ENCODE measurements at regions not wholly inside any gene's neighbourhood (a gene's known extent, or its start where the extent isn't known, plus 50 kb on each side); places are given as distances from the start of the nearest gene placed in this dataset.
A peak's percentile ranks its signal among the peaks of the same experiment; 100 is the strongest.
"Not testable (repeated sequence)": the region's sequence is repeated elsewhere in the genome, so short reads cannot be mapped to it uniquely, and the experiment has no call there.

DNA sequence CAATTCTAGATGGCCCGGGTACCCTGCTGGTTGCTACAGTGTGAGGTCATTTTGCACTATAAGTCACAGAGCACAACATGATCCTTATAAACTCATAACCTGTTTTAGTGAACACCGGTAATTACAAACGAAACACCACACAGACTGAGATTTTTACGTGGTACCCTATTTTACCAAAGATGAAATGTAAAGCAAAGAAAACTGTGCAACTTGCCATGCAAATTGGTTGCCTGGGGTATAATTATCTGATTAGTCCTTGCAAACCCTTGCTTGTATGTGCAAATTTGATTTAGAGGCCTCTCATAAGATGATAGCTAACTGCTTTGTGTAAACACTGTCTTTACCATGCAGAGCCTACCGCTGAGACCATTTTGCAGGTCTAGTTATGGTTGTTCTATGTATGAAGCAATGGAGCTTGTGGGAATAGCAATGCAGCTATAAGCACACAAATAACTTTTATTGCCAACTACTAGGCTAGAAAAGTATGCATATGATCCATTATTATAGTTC lies 372.1 kb upstream of the FAR2 start:
- peak; percentile 36 to 37 for DNase-seq

- DNase-seq = no peak
Observed at GRCh38 chr12:28777603-28778365, 371.3 kb upstream of the FAR2 start.

DNA sequence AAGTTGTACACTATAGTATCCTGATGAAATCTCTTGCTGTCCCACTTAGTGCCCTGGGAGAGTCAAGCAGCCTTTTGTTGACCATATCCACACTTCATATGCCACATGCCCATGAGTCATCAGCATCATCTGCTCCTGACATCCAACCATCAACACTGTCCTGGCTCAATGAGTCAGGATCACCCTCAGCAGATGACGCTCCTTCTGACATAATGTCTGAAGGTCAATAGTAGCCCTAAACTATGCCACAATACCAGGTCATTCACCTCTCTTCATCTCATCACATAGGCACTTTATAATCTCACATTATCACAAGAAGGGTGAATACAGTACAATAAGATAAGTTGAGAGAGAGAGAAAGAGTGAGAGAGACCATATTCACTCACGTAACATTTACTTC lies 369.0 kb upstream of the FAR2 start:
- no peak for DNase-seq

DNA sequence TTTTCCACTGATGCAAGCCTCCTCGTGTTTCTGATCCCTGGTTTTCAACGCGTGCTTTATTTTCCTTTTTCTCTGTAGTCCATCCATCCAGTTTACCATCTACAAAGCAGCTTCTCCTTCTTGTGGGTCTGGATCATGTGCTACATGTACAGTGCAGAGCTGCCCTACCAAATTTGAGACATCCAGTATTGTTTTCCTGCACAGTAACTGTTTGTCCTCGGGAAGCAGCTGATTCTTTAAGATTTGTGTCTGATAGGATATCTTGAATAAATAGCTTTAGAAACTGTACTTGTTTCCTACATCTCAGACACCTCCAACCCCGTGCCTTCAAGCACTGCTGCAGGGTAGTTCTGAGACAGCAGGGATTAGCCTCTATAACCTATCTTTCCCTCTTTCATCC lies 368.1 kb upstream of the FAR2 start:
- no peak for DNase-seq

DNA sequence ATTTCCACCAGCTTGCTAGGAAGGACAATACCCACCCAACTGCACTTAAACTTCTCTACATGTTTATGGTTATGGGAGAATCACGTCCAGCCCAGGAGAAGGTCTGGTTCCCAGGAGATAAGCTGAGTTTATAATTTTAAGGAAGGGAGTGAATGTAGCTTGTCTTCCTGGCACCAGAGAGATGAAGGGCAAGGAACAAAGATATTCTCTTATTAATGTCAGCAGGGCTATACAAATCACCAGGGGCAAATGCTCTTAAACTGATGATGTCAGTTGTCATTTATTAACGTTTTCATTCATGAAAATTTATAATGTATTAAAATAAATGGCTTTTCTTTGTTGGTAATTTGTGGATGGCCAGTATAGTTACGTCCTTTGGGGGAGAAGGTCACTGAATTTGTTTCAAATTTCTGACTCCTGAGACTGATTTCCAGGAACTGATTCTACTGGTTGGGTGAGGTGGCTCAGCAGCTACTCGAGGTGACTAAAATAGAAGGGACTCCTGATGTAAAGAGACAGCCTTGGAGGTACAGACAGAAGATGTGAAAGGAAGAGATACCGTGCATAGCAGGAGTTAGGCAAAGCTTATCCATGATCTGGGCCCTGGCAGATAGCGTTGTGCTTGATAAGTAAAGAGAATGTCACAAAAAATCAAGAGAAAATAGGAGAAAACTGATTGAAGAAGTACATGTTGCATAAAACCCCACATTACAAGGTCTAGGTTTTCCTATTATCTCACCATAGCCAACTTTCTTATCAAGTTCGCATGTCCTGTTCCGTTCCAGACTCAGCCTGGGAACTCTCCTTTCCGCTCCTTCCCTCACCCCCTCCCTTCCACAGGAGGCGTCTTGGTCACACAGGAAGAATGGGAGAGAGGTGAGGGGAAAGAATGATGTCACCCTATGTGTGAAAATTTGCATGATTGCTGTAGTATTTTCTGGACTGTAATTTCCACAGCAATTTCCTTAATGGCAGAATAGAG lies 367.1 kb upstream of the FAR2 start:
- no peak for DNase-seq

DNA sequence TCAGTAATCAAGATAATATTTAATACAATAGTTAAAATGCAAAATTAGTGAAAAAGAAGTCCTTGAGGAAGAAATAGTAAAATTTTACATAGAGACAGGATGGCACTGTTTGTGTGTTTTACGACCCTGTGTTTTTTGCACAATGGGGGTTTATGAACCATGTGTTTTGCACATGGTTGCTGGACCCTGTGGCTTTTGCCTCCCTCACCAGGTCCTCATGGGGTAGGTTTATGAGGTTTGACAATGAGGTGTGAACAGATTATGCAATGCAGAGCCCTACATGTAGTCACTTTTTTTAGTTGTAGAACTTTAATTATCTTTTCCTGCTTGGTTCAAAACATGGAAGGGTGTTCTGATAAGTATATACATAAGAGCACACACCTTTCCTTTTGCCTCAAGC lies 366.3 kb upstream of the FAR2 start:
- DNase-seq = no peak

DNA sequence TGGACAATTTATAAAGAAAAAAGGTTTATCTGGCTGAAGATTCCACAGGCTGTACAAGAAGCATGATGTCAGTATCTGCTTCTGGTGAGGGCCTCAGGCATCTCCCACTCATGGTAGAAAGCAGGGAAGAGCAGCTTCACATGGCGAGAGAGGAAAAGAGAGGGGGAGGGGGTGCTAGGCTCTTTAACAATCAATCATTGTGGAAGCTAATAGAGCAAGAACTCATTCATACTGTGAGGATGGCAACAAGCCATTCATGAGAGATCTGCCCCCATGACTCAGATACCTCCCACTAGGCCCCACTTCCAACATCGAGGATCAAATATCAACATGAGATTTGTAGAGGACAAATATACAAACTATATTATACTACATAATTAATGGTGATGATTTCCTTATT lies 361.9 kb upstream of the FAR2 start:
- no peak for DNase-seq

DNA sequence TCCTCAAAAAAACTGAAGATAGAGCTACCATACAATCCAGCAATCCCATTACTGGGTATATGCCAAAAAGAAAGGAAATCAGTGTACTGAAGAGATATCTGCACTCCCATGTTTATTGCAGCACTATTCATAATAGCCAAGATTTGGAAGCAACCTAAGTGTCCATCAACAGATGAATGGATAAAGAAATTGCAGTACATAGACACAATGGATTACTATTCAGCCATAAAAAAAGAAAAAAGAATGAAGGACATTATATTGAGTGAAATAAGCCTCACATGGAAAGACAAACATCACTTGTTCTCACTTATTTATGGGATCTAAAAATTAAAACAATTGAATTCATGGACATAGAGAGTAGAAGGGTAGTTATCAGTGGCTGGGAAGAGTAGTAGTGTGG lies 360.8 kb upstream of the FAR2 start:
- DNase-seq = not testable (repeated sequence)

DNA sequence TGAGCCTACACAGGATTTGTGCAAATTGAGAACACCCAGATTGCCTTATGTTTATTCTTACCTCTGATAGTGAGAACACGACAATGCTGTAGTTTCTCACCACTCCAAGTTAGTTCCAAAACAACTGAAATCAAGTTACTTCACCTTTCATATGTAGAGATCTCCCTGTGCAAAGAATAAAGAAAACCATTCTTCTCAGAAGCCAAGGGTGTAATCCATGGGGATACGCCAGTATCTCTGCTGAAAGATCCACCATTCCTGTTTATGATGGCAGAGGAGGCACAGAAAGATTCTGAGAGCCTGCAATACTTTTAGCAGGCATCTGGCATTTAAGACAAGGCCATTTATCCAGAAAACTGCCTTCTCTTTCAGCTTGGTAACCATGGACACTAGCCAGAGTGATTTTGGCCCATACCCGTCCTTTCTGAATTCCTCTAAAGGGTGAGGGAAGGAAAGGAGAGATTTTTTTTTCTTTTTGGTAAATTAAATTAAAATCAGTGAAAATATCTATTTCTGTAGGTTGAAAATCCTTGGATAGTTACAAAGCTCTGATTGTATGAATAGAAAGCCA lies 355.4 kb upstream of the FAR2 start:
- DNase-seq = no peak

GRCh38 chr12:28794211-28794610 lies 354.9 kb upstream of the FAR2 start:
- DNase-seq = no peak

DNA sequence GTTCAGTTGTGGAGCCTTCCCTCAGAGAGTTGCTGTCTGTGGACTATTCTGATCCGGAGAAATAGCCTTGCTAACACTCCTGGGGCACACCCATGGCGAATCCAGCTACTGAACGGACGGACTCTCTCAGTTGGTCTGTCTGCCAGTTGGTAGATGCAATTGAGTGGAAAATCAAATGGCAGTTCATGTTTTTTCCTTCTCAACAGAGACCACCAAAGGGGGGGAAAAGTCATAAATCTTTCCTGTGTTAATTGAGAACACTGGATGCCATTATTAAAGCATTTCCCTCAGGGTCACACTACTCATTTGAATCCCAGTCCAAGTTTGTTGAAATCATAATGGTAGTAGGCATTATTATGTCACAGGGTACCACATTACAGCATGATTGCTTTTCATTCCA lies 354.3 kb upstream of the FAR2 start:
- DNase-seq = no peak

DNA sequence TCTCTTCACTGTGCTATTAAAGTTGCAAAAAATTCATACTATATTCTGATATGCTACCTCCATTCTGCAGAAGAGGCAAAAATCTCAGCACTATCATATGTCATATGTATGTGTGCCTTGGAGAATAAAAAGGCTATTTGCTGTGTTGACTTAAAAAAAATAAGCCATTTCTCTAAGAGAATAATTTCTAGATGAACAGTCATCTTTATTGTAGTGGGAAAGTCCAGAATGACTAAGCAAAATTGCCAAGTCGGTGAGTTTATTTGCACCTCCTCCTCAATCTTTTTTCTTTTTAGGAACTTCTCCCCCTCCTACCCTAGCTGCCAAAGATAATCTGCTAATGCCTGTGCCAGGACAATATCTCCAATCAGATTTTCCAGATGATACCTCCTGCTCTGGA lies 353.8 kb upstream of the FAR2 start:
- DNase-seq = no peak

GRCh38 chr12:28799348-28799747 lies 349.7 kb upstream of the FAR2 start:
- no peak for DNase-seq

- no peak for DNase-seq
Observed at GRCh38 chr12:28800129-28800528, 348.9 kb upstream of the FAR2 start.

- no peak for DNase-seq
Observed at GRCh38 chr12:28802706-28803438, 346.2 kb upstream of the FAR2 start.

- DNase-seq = no peak
Observed at GRCh38 chr12:28807535-28807934, 341.5 kb upstream of the FAR2 start.

DNA sequence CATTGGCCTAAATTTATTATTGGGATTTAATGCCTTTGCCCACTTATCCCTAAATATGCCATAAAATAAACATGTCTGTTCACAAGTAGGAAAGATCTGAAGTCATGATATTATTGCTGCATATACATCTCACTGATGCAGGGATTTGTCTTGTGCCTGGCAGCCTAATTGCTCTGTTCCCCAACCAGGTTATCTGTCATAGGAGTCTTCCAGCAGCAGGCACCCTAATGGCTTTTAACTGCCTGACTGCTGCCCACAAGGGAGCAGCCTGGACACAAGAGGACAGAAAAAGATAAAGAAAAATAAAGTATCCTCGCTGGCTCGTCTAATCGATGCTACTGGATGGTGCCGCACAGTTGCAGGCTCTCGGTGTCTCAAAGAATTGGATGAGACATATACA lies 337.6 kb upstream of the FAR2 start:
- DNase-seq = no peak

GRCh38 chr12:28814246-28814645 lies 334.8 kb upstream of the FAR2 start:
- DNase-seq = no peak

GRCh38 chr12:28817524-28817923 lies 331.6 kb upstream of the FAR2 start:
- DNase-seq = no peak

DNA sequence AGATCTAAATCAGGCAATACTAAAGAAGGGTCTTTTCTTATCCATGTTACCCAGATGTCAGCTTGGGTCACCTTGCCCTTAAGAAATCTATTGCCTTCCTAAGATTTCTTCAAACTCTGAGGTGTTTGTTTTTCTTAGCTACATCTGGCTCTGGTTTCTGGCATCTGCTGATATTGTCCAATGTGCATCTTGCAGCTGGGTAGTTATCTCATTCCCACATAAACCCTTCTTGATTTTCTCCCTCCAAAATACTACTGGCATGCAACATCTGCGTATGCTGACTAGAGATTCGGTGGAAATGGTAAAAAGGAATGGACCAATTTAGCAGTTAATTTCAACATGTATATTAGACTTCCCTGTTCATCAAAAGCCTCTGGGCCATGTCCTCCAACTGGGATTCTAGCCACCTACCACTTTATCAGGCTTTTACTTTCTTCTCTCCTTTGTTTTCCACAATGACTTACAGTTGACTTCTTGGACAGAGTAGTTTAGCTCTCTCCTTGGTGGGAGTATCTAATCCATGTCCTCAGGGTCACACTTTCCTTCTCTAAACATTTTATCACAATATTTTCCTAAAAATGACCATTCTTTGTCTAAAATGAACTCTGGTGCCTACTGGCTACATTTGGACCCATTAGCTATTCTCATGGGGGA lies 324.8 kb upstream of the FAR2 start:
- DNase-seq = no peak

- no peak for DNase-seq
Observed at GRCh38 chr12:28824849-28825248, 324.2 kb upstream of the FAR2 start.

- DNase-seq = no peak
Observed at GRCh38 chr12:28826766-28827165, 322.3 kb upstream of the FAR2 start.

All from NCI-H526 (cell line).